Heart left ventricle (tissue), 16 donors: ENCODE measurements at regions not wholly inside any gene's neighbourhood (a gene's known extent, or its start where the extent isn't known, plus 50 kb on each side); places are given as distances from the start of the nearest gene placed in this dataset.

Experiments used
- ATAC-seq, 4 donors: fragments of 200-7000 bp; cut with Tn5 transposase; one replicate each; pipeline ENCODE4 v1.9.1; 2020 to 2022; ENCODE audit warnings: moderate library complexity in 4 of 4, mild to moderate bottlenecking in 3 of 4, moderate number of reproducible peaks in 1 of 4
- DNase-seq, 5 donors: peaks; one replicate each; pipeline ENCODE4 v3.0.0-alpha.2; 2020
- H3K27ac ChIP-seq, 12 donors: fragments of 200-600 bp; sonication (generic) in 4 of 12; one replicate each; pipeline versions ENCODE4 v1.5.0 to v1.8.0; 2016 to 2022; ENCODE audit warnings: mild to moderate bottlenecking in 2 of 12
- H3K27me3 ChIP-seq, 9 donors: fragments of 200-600 bp; sonication (generic) in 2 of 9; one replicate each; pipeline versions ENCODE4 v1.5.1 to v1.8.0; 2016 to 2022; ENCODE audit warnings: mild to moderate bottlenecking in 3 of 9
- H3K36me3 ChIP-seq, 9 donors: fragments of 200-600 bp; sonication (generic) in 2 of 9; one replicate each; pipeline versions ENCODE4 v1.5.0 to v1.8.0; 2018 to 2022; ENCODE audit warnings: mild to moderate bottlenecking in 2 of 9
- H3K4me1 ChIP-seq, 12 donors: fragments of 200-600 bp; sonication (generic) in 4 of 12; one replicate each; pipeline versions ENCODE4 v1.5.0 to v1.8.0; 2016 to 2022; ENCODE audit warnings: mild to moderate bottlenecking in 3 of 12
- H3K4me3 ChIP-seq, 12 donors: fragments of 200-600 bp; sonication (generic) in 4 of 12; one replicate each; pipeline versions ENCODE4 v1.5.0 to v1.8.0; 2017 to 2022; ENCODE audit warnings: mild to moderate bottlenecking in 9 of 12, moderate library complexity in 4 of 12
- H3K9me3 ChIP-seq, 12 donors: fragments of 200-600 bp; sonication (generic) in 4 of 12; one replicate each; pipeline versions ENCODE4 v1.5.0 to v1.8.0; 2016 to 2022; ENCODE audit warnings: mild to moderate bottlenecking in 1 of 12
- POLR2A ChIP-seq, 2 donors: fragments of 450-650 bp; IDR thresholded peaks; one replicate each; pipeline ENCODE4 v1.6.1; 2017; ENCODE audit warnings: antibody characterized with exemption in 2 of 2, mild to moderate bottlenecking in 2 of 2, moderate library complexity in 2 of 2
- WGBS, 4 donors: extraction: QIAGEN DNeasy Blood & Tissue Kit in 2 of 4; methylation state at CpG; one replicate each; pipeline versions ENCODE4 v1.1.5 to v1.1.7; 2013 to 2018; 5-methylcytosine and 5-hydroxymethylcytosine counted together
- intact Hi-C, 10 donors: fragments of 100-400 bp; cut with DNase I; formaldehyde crosslinking; loops; one replicate each; pipeline versions ENCODE4 v1.11.1 to v1.14.2; 2022
- TF ChIP-seq, protein P1 (sequence below), 12 donors: fragments of 200-600 bp; sonication (generic) in 4 of 12; IDR thresholded peaks; one replicate each; pipeline versions ENCODE4 v1.5.0 to v1.8.0; 2018 to 2022; ENCODE audit warnings: antibody characterized with exemption in 12 of 12, mild to moderate bottlenecking in 5 of 12
- donor health status: ischemic (EF 13 %, LVEDD 7.1; RV severe dilation, severe dysfunction).
- donor health status: healthy with polysubstance abuse.
- donor health status: DM: no; HTN: yes; CAD: no.
- donor health status: DM: no; HTN: no; CAD: no.
- donor health status: ischemic (EF 25% LVEDD 6.9; RV normal size, moderate dysfunction).
- donor health status: ischemic (EF 25% LVEDD 5.7; RV mildly dilated, moderate dysfunction).
- donor health status: healthy.
- donor health status: DM: yes; HTN: yes; CAD: no.
- donor health status: ischemic (EF 35%, LVEDD 5.7; RV mildly dilated, moderate dysfunction).
- donor health status: nonischemic (EF 11% LVEDD 7.7; RV severe dilation, severe dysfunction).
- donor health status: DM: yes; HTN: yes; CAD: no.
- donor health status: PGD.
- donor health status: ischemic (EF 29% LVEDD 5.4; RV normal size, mild dysfunction).
- donor health status: nonischemic (EF 23%, LVEDD 6.1; RV moderate dilation, normal function).

DNA sequence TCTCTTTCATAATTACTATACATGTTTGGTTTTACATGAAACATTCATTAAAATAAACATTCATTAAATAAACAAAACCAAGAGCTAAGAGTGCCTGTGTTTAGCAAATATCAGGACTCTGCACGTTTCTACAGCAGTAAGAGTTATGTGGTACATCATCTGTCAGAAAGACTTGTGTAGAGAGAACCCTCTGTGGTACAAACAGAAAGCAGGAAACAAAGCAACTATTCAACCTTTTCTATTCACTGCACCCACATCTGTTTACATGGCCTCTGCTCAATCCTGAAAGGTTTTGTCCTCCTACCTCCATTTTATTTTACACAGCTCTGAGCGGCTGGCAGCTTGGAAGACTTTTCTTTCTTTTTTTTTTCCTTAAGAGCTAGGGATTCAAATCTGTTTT is 90.7 kb upstream of the PCDH18 start:
- ATAC-seq: no peak
- intact Hi-C loops: no loop called here
- DNase-seq: no peak
- no peaks in the 10 kb centered on the region for H3K9me3 ChIP-seq
- no peak overlapping the region for H3K27ac ChIP-seq
- H3K27me3 ChIP-seq: no peaks in the 10 kb centered on the region
- peaks cover 0 to 4% (median 0%) of the 10 kb centered on the region in 12 donors for H3K4me1 ChIP-seq
- H3K4me3 ChIP-seq: no peak overlapping the region
- TF ChIP-seq, protein P1, sequence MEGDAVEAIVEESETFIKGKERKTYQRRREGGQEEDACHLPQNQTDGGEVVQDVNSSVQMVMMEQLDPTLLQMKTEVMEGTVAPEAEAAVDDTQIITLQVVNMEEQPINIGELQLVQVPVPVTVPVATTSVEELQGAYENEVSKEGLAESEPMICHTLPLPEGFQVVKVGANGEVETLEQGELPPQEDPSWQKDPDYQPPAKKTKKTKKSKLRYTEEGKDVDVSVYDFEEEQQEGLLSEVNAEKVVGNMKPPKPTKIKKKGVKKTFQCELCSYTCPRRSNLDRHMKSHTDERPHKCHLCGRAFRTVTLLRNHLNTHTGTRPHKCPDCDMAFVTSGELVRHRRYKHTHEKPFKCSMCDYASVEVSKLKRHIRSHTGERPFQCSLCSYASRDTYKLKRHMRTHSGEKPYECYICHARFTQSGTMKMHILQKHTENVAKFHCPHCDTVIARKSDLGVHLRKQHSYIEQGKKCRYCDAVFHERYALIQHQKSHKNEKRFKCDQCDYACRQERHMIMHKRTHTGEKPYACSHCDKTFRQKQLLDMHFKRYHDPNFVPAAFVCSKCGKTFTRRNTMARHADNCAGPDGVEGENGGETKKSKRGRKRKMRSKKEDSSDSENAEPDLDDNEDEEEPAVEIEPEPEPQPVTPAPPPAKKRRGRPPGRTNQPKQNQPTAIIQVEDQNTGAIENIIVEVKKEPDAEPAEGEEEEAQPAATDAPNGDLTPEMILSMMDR (IDR thresholded peaks at IDR 0.05): no peak
- TF ChIP-seq POLR2A (IDR thresholded peaks at IDR 0.05): no peak
- 54 to 63% (median 58%) methylated on average over 2 of the region's 2 CpGs for WGBS, 4 donors
- no peaks in the 10 kb centered on the region for H3K36me3 ChIP-seq

DNA sequence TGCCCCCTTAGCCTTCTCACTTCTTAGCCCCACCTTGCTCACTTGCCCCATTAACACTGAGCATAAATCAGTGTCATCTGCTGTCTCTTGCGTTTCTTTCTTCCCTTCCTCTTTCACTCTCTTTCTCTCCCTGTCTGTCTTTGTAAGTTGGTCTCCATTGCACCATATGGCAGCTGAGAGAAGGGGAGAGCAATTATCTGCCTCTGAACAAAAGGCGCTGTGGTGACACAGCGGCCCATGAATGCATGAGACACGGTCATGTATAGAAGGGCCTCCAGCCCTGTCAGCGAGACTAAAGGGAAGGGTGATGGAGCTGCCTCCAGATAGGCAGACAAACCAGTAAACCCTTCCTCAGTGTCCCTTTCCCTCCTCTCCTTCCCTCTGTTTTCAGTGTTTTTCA is 88.8 kb upstream of the PCDH18 start:
- DNase-seq (no peak), ATAC-seq (no peak)
- H3K4me3 ChIP-seq: no peak overlapping the region
- intact Hi-C loops: no loop called here
- H3K9me3 ChIP-seq: no peaks in the 10 kb centered on the region
- no peaks in the 10 kb centered on the region for H3K36me3 ChIP-seq
- no peak overlapping the region for H3K27ac ChIP-seq
- 76 to 78% (median 77%) methylated on average over 5 of the region's 5 CpGs for WGBS, 4 donors
- peaks cover 0 to 4% (median 0%) of the 10 kb centered on the region in 12 donors for H3K4me1 ChIP-seq
- TF ChIP-seq, protein P1 (IDR thresholded peaks at IDR 0.05): no peak
- no peak for TF ChIP-seq POLR2A (IDR thresholded peaks at IDR 0.05)
- no peaks in the 10 kb centered on the region for H3K27me3 ChIP-seq

DNA sequence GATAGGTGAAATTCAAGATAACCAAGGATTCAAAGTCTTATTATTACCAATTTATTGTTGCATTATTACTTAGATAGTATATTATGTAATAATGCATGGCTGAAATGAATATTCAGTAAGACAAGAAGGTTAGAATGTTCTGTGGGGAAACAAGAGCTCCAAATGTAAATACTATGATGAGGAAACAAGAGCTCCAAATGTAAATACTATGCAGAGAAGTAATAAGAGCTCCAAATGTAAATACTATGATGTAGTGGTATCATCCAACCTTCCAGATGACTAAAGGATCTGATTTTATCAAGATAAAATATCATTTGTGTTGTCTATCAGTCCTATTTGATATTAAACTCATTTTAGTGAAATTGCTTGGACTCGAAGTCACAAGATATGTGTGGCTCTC is 82.2 kb upstream of the PCDH18 start:
- Histone ChIP-seq H3K27me3 (no peaks in the 10 kb centered on the region), H3K4me3 (no peak overlapping the region), H3K9me3 (no peaks in the 10 kb centered on the region), H3K36me3 (no peaks in the 10 kb centered on the region), H3K27ac (no peak overlapping the region), H3K4me1 (peaks cover 0 to 4% (median 0%) of the 10 kb centered on the region in 12 donors)
- 89 to 100% (median 93%) methylated on average over 1 of the region's 1 CpG for WGBS, 4 donors
- TF ChIP-seq, protein P1 (IDR thresholded peaks at IDR 0.05): no peak
- no peak for TF ChIP-seq POLR2A (IDR thresholded peaks at IDR 0.05)
- ATAC-seq (no peak), DNase-seq (no peak)
- intact Hi-C loops: no loop called here

DNA sequence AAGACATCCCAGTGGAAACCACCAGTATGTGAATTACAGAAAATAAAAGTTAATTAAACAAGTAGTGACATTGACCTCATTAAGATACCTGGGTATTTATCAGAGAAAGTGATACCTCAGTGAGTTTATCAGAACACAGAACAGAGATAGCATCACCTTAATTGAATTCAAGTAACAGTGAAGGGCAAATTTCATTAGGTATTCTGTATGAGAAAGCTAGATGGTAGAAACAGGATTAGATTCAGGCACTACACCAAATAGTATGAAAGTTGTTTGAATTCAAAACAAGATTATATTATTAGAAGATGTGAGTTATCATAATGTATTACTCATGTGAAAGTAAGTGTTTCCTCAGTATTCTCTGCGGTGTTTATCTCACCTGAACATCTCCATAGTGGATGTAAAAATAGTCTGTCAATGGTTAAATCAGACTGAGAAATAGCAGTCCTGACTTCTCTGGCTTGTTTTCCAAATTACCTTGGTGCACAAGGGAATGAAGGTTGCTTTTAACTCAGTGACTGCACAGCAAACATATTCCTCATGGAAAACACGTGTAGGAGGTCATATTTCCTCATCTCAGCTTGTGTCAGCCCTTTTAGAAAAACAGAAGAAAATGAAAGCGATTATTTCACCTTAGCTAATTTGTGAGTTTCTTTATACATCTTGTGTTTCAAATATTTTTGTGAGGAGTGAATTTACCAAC is 79.9 kb upstream of the PCDH18 start:
- TF ChIP-seq, protein P1 (IDR thresholded peaks at IDR 0.05): no peak
- TF ChIP-seq POLR2A (IDR thresholded peaks at IDR 0.05): no peak
- no peak overlapping the region for H3K4me3 ChIP-seq
- intact Hi-C loops: no loop called here
- no peaks in the 10 kb centered on the region for H3K36me3 ChIP-seq
- 47 to 69% (median 57%) methylated on average over 3 of the region's 3 CpGs for WGBS, 4 donors
- peaks cover 0 to 4% (median 0%) of the 10 kb centered on the region in 12 donors for H3K4me1 ChIP-seq
- ATAC-seq: no peak
- DNase-seq: no peak
- no peak overlapping the region for H3K27ac ChIP-seq
- no peaks in the 10 kb centered on the region for H3K27me3 ChIP-seq
- no peaks in the 10 kb centered on the region for H3K9me3 ChIP-seq
